Stomach (tissue), 4 donors: ENCODE measurements at regions not wholly inside any gene's neighbourhood (a gene's known extent, or its start where the extent isn't known, plus 50 kb on each side); places are given as distances from the start of the nearest gene placed in this dataset.

Experiments
- POLR2AphosphoS5 ChIP-seq, 3 donors: sonication (generic); formaldehyde crosslinking; IDR thresholded peaks; one replicate each; pipeline ENCODE4 v1.6.1; 2016; ENCODE audit warnings: antibody characterized with exemption in 3 of 3
- TF ChIP-seq, protein P1 (sequence below), 7 experiments: fragments of 450-650 bp in 4 of 7; fragments of 200-600 bp in 3 of 7; sonication (generic) in 3 of 7; IDR thresholded peaks; one replicate each; pipeline ENCODE4 v1.5.1; 2016 to 2019; ENCODE audit warnings: antibody characterized with exemption in 7 of 7, control low read depth in 2 of 7, mild to moderate bottlenecking in 1 of 7

DNA sequence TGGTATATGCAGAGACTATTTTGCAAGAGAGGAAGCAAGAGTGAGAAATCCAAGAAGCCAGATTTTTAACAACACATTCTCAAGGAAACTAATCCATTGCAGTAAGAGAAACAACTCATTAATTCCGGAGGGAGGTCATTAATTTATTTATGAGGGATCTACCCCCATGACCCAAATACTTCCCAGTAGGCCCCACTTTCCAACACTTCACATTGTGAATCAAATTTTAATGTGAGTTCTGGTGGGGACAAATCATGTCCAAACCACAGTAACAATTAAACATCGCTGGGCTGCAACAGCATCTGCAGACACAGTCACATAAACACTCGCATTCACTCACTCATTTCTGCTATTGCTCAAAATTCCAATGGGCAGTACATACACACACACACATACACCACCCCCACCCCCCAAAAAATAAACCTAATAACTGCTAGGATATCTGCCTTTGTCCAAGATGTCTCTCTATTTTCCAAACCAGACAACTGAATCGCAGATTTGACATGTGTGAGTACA, 1483.7 kb downstream of the PCDH9 start:
- TF ChIP-seq, protein P1, sequence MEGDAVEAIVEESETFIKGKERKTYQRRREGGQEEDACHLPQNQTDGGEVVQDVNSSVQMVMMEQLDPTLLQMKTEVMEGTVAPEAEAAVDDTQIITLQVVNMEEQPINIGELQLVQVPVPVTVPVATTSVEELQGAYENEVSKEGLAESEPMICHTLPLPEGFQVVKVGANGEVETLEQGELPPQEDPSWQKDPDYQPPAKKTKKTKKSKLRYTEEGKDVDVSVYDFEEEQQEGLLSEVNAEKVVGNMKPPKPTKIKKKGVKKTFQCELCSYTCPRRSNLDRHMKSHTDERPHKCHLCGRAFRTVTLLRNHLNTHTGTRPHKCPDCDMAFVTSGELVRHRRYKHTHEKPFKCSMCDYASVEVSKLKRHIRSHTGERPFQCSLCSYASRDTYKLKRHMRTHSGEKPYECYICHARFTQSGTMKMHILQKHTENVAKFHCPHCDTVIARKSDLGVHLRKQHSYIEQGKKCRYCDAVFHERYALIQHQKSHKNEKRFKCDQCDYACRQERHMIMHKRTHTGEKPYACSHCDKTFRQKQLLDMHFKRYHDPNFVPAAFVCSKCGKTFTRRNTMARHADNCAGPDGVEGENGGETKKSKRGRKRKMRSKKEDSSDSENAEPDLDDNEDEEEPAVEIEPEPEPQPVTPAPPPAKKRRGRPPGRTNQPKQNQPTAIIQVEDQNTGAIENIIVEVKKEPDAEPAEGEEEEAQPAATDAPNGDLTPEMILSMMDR (IDR thresholded peaks at IDR 0.05), result no peak
- no peak for TF ChIP-seq POLR2AphosphoS5 (IDR thresholded peaks at IDR 0.05)
